ENCODE measurements at regions not wholly inside any gene's neighbourhood (a gene's known extent, or its start where the extent isn't known, plus 50 kb on each side); places are given as distances from the start of the nearest gene placed in this dataset.
A peak's percentile ranks its signal among the peaks of the same experiment; 100 is the strongest.

DNA sequence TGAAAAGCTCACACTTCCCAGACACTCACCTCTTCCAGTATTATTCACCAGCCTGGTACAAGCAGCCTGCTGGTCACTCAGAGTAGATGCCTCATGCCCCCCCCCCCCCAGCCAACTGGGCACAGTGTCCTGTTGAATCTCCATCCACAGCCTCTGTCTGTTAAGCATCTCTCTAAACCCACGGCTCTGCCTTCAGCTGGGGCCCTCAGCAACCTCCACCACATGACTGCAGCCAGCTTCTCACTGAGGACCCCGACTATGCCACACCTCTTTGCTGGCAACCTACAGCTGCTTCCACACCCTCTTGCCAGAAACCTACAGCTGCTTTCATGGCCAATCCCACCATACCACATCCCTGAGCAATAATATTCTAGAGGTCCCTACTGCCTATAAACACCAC, 113.1 kb downstream of the RHOU start:
- no peak for DNase-seq (ENCODE audit: low read depth in 2 of 2)

GRCh38 chr1:228849011-228849541, 113.8 kb downstream of the RHOU start:
- no peak for DNase-seq (ENCODE audit: low read depth in 2 of 2)

DNA sequence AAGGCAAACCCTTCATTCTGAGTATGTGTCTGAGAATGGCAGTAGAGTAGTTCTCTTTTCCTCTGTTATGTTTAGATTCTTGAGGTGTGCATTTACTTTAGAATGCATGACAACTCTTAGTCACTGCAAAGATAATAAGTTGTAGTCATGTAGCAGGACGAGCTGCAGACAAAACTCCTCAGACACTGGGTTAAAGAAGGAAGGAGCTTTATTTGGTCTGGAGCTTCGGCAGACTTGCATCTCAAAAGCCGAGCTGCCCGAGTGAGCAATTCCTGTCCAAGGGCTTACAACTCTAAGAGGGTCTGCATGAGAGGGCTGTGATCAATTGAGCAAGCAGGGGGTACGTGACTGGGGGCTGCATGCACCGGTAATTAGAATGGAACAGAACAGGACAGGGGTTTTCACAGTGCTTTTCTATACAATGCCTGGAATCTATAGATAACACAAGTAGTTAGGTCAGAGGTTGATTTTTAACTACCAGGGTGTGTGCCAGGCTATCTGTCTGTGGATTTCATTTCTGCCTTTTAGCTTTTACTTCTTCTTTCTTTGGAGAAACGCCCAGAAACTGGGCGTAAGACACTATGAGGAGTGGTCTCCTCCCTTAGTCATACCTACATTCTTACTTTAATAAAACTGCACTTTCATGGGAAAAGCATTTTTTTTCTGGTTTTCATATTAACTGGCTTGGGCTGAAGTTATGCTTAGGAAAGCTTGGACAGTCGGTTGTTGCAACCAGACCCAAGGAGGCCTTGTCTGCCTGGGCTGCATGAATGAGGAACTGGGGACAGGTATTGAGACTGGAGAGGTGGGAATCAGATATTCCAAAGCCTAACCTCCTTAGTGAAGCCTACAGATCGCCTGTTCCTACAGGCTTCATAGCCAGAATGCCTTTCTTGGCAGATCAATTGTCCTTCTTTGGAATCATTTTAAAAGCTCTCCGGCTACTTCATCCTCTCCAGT, 115.1 kb downstream of the RHOU start:
- DNase-seq (ENCODE audit: low read depth in 2 of 2): no peak

GRCh38 chr1:228851193-228851592, 115.9 kb downstream of the RHOU start:
- no peak for DNase-seq (ENCODE audit: low read depth in 2 of 2)

- DNase-seq (ENCODE audit: low read depth in 2 of 2): no peak
These were observed 116.3 kb downstream of the RHOU start for GRCh38 chr1:228851618-228852017.

DNA sequence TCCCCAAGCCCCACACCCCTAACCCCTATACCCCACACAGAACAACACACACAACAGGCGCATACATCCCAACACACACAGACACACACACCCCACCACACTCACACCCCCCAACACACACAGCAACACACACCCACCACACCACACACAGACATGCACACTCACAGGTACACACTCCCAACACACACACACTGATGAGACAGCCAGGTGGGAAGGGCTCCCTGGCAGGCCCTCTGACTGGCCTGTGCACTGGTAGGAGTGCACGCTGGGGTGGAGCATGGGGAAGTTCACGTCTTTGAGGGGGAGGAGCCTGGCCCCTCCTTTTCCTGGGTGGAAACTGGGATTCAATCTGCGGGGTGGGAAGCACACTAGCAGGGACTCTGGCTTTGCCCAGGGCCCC, 116.7 kb downstream of the RHOU start:
- no peak for DNase-seq (ENCODE audit: low read depth in 2 of 2)

DNA sequence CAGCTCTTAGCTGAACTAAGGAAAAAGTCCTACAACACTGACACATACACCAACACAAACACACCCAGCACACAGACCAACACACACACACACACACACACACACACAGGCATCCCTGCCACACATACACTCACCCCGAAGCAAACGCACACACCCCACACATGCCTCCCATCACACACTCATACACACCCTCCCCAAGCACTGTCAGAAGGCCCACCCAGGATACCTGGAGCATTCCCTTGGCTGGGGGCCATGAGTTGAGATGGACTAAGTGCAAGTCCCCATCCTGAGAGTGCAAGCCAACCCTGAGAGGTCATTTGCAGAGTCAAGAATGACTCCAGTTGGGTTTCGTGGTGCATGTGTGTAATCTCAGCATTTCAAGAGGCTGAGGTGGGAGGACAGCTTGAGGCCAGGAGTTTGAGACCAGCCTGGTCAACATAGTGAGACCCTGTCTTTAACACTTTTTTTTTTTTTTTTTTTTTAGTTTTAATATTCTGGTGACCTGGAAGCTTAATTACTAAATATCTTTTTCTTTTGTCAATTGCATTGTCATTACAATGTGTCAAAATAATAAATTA, 117.3 kb downstream of the RHOU start:
- DNase-seq (ENCODE audit: low read depth in 2 of 2): no peak

DNA sequence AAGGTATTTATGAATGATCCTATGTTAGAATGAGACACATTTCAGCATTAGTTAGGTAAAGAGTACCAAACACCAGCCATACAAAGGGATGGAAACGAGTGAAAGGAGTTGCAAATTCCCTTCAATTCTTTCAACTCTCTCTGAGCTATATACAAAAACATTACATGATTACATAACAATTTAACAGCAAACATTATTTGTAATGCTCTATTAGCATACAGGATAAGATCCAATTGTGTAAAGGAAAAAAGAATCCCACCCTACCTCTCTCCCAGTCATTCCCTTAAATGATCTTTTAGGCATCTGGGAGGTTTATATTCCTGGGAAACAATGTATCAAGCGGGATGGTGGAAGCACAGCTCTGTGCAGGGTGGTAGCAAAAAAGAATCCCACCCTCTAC, 117.9 kb downstream of the RHOU start:
- no peak for DNase-seq (ENCODE audit: low read depth in 2 of 2)

GRCh38 chr1:228853637-228854036, 118.4 kb downstream of the RHOU start:
- no peak for DNase-seq (ENCODE audit: low read depth in 2 of 2)

DNA sequence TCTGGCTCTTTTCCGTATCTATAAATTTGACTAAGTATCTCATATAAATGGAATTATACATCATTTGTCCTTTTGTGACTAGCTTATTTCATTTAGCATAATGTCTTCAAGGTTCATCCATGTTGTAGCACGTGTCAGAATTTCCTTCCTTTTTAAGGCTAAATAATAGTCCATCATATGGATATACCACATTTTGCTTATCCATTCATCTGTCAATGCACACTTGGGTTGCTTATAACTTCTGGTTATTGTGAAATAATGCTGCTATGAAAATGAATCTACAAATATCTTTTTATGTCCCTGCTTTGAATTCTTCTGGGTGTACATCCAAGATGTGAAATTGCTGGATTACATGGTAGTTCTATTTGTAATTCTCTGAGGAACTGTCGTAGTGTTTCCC, 119.6 kb downstream of the RHOU start:
- no peak for DNase-seq (ENCODE audit: low read depth in 2 of 2)

GRCh38 chr1:228857611-228858010, 122.3 kb downstream of the RHOU start:
- DNase-seq (ENCODE audit: low read depth in 2 of 2): no peak

DNA sequence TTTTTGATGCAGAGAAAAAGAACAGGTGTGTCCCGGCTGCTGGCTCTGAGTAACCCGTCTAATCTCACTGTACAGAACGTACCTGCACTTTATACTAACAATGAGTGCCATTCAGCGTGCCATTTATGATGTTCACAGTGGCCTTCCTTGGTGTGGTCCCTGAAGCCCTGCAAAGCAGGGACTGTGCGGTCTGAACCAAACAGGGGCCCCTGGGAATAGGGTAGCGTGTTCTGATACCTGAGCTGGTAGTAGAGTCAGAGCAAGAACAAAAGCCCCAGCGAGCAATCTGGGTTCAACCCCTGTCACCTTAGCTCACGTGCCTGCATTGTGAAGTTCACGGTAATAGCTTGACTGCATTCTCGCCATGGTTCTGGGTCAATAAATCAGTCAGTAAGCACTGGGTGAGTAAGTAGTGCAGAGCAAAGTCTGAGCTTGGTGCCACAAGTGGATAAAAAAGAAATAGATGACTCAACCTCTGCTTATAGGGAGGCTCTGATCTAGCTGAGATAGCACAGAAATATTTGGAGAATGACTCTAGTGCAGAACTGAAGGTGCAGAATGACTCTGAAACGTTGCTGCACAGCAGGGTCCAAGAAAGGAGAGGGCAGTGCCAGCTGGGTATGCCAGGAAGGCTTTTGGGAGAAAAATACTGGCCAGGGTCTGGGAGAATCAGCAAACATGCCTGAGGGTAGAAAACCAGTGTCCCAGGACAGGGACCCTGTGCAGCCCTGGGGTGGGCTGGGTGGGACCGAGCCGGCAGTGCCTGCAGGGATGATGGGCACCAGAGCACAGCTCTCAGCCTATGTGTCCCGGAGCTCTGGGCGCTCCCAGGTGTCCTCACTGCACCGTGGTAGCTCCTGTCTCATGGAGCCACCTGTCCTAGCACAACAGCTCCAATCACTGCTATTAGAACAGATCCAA, 125.9 kb downstream of the RHOU start:
- peak in 1 of 2 donors; percentile 14 for DNase-seq (ENCODE audit: low read depth in 2 of 2)

DNA sequence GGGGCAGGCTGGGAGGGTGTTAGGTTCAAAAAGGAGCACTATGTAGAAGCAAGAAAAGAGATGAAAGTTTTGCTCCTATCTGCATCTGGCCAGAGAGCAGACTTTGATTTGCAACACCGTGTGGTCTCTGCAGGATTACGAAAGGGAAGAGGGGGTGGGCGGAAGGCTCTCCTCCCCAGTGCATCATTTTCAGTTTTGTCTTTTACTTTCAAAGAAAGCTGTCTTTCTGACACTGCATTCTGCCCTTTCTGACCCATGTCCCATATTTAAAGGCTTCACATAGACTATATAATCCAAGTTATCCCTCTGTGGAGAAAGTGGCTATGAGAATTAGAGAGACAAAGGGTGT, 126.5 kb downstream of the RHOU start:
- DNase-seq (ENCODE audit: low read depth in 2 of 2): no peak

DNA sequence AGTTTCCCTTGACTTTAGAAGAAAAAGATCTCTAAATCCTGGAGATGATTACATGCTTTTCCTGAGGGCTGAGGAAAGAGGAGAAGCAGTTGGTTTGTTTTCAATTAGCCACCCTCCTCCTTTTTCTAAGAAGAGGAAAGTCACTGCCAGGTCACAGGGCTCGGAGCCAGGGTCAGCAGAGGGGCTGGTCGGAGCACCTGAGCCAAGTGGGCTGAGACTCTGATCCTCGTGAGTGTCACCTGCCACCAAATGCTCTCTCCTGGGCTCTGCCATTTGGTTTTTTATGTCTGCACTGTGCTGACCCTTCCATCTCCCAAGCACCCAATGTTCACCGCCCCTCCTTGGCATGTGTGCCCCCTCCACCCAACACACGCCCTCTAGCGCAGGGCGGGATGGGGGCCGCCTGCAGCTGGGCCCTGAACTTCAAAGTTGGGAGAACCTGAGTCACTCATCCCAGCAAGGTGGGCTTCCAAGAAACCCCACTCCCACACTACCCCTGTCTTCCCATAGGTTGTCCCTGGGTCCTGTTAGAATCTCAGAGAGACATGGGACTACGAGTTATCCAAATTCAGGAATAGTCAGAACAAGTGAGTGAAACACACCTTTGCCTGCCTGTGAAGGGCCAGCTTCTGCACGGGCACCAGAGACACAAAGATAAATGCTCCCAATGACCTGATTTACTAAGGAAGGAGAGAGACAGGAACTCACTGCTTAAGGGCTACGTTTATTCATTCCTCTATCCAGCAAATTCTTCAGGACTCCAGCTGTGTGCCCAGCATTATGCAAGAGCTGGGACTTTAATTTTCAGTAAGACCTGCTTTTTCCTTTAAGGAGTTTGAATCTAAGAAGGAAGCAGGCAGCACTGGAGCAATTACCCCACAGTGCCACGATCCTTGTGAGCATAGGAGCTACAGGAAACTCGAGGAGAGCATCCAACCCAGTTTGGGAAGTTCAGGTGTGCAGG, 127.5 kb downstream of the RHOU start:
- no peak for DNase-seq (ENCODE audit: low read depth in 2 of 2)

- no peak for DNase-seq (ENCODE audit: low read depth in 2 of 2)
These were observed 128.5 kb downstream of the RHOU start for GRCh38 chr1:228863776-228864175.

DNA sequence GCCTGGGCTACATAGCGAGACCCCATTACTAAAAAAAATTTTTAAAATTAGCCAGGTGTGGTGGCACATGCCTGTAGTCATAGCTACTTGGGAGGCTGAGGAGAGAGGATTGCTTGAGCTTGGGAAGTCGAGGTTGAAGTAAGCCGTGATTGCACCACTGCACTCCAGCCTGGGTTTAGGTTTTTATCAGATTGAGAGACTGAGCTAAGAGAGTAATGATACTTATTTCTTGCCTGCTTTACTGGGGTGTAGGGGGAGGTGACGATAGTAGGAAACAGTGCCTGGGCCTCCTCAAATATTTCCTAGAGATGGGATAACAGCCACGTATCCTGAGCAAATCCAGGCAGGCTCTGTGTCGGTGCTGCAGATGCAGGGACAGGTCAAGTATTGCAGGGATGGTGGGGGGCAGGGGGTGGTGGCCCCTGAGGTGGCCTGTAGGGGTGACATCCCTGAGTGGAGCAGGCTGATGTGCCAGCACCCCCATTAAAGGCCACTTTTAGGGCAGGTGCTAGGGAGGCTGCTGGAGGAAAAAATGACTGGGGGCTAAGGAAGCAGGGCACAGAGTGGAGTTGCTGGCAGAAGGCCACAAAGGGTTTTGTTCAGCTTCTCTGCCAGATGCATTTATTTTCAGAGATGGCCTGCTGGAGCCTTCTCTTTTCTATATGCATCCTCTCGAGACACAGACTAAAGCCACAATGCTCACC, 130.5 kb downstream of the RHOU start:
- no peak for DNase-seq (ENCODE audit: low read depth in 2 of 2)

GRCh38 chr1:228866468-228866867, 131.2 kb downstream of the RHOU start:
- DNase-seq (ENCODE audit: low read depth in 2 of 2): no peak

DNA sequence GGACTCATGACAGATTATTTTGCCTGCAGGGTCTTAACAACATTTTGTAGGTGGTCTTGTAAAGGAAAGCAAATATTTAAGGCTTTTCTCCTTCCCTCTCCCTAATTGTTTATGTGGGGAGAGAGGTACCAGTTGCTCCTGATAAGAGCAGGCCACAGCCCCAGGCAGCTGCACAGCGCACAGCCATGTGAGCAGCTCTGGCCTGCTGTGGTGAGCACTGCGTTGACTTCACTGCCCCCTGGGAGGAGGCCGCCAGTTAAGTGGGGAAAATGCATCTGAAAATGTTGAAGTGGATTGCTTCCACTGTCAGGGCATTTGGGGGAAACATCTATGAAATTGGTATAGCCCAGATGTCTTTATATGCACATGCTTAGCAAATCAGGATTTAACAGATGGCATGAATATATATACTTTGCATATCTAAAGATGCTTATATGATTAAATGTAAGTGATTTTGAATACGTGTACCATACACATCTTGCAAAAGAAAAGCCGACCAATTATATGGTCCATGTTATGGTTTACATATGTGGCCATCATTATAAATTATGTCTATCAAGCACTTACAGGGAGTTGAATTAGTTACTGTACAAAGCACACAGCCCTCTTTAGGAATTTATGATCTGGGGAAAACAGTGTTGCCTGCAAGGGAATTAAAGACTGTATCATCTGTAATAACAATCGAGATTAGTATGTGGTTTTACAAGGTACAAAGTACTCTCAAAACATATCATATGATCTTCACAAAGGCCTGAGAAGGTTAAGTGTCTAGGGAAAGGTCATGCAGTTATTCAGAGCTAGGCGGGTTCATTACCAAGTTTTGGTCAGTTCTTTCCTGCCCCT, 132.1 kb downstream of the RHOU start:
- DNase-seq (ENCODE audit: low read depth in 2 of 2): no peak

GRCh38 chr1:228867951-228868730, 132.9 kb downstream of the RHOU start:
- no peak for DNase-seq (ENCODE audit: low read depth in 2 of 2)

All from stimulated activated CD8-positive, alpha-beta memory T cell treated with anti-CD3 and anti-CD28 coated beads, Interleukin-2, amount 100 ng/mL, for 48 hours (primary cell).